Esophagus squamous epithelium (tissue), 5 donors: ENCODE measurements at regions not wholly inside any gene's neighbourhood (a gene's known extent, or its start where the extent isn't known, plus 50 kb on each side); places are given as distances from the start of the nearest gene placed in this dataset.

Experiments used
- DNase-seq: peaks from one replicate; lab custom pipeline; 2025; lab: John Stamatoyannopoulos, UW
- H3K27ac ChIP-seq, 4 donors: fragments of 200-600 bp; sonication (generic); one replicate each; pipeline ENCODE4 v1.5.1; 2016 to 2019; ENCODE audit warnings: mild to moderate bottlenecking in 1 of 4
- H3K27me3 ChIP-seq, 4 donors: fragments of 200-600 bp; sonication (generic); 1 replicate in 3 of 4; 2 replicates in 1 of 4; pipeline versions ENCODE4 v1.5.1 to v1.6.0; 2017 to 2021; ENCODE audit warnings: antibody characterized with exemption in 1 of 4
- H3K36me3 ChIP-seq, 3 donors: fragments of 200-600 bp; sonication (generic); one replicate each; pipeline ENCODE4 v1.5.1; 2016 to 2019
- H3K4me1 ChIP-seq, 3 donors: fragments of 200-600 bp; sonication (generic); one replicate each; pipeline ENCODE4 v1.5.1; 2017 to 2019
- H3K4me3 ChIP-seq, 4 donors: fragments of 200-600 bp; sonication (generic); 1 replicate in 3 of 4; 2 replicates in 1 of 4; pipeline ENCODE4 v1.5.1; 2016 to 2019; ENCODE audit warnings: mild to moderate bottlenecking in 2 of 4, moderate library complexity in 1 of 4
- H3K9me3 ChIP-seq, 3 donors: fragments of 200-600 bp; sonication (generic); one replicate each; pipeline ENCODE4 v1.5.1; 2016 to 2019
- POLR2A ChIP-seq, 4 donors: fragments of 450-650 bp; IDR thresholded peaks; one replicate each; pipeline ENCODE4 v1.6.1; 2017; ENCODE audit warnings: antibody characterized with exemption in 4 of 4, mild to moderate bottlenecking in 4 of 4, moderate library complexity in 3 of 4
- WGBS, 2 donors: methylation state at CpG; one replicate each; pipeline ENCODE4 v1.1.5; 2018; 5-methylcytosine and 5-hydroxymethylcytosine counted together
- intact Hi-C: fragments of 100-400 bp; cut with DNase I; formaldehyde crosslinking; loops from one replicate; pipeline ENCODE4 v1.15.0; 2022
- TF ChIP-seq, protein P1 (sequence below), 6 experiments: fragments of 450-650 bp in 4 of 6; fragments of 200-600 bp in 2 of 6; sonication (generic) in 2 of 6; IDR thresholded peaks; one replicate each; pipeline ENCODE4 v1.5.1; 2016 to 2019; ENCODE audit warnings: antibody characterized with exemption in 6 of 6, mild to moderate bottlenecking in 4 of 6, moderate library complexity in 4 of 6
- donor health status: DM: yes; HTN: yes; CAD: no.

GRCh38 chr4:12978310-12978709 is 505.8 kb downstream of the RAB28 start:
- no peak for TF ChIP-seq POLR2A (IDR thresholded peaks at IDR 0.05)
- TF ChIP-seq, protein P1, sequence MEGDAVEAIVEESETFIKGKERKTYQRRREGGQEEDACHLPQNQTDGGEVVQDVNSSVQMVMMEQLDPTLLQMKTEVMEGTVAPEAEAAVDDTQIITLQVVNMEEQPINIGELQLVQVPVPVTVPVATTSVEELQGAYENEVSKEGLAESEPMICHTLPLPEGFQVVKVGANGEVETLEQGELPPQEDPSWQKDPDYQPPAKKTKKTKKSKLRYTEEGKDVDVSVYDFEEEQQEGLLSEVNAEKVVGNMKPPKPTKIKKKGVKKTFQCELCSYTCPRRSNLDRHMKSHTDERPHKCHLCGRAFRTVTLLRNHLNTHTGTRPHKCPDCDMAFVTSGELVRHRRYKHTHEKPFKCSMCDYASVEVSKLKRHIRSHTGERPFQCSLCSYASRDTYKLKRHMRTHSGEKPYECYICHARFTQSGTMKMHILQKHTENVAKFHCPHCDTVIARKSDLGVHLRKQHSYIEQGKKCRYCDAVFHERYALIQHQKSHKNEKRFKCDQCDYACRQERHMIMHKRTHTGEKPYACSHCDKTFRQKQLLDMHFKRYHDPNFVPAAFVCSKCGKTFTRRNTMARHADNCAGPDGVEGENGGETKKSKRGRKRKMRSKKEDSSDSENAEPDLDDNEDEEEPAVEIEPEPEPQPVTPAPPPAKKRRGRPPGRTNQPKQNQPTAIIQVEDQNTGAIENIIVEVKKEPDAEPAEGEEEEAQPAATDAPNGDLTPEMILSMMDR (IDR thresholded peaks at IDR 0.05) = no peak
- intact Hi-C loops = no loop called here
- no peaks in the 10 kb centered on the region for H3K36me3 ChIP-seq
- H3K4me3 ChIP-seq = no peak overlapping the region
- no peaks in the 10 kb centered on the region for H3K27me3 ChIP-seq
- DNase-seq = no peak
- H3K4me1 ChIP-seq = no peaks in the 10 kb centered on the region
- H3K9me3 ChIP-seq = no peaks in the 10 kb centered on the region
- H3K27ac ChIP-seq = no peak overlapping the region

DNA sequence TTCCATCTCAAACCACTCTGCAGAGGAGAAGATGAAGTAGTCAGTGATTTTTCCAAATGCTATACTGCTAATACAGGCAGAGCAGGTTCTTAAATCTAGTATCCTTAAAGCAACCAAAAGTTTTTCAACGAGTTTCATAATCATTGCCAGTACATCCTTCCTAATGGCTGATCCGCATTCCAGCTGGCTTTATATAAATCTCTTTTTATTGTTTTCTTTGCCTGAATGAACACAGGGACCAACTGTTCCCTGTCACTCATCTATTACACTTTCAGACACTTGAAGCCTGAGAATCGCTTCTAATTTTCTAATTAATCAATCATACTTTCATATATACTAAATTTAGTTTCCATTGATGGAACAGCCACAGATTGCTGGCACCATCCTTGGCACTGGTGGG is 508.6 kb downstream of the RAB28 start:
- no peaks in the 10 kb centered on the region for H3K9me3 ChIP-seq
- no peak overlapping the region for H3K4me3 ChIP-seq
- intact Hi-C loops = no loop called here
- no peak for DNase-seq
- no peaks in the 10 kb centered on the region for H3K36me3 ChIP-seq
- H3K27me3 ChIP-seq = no peaks in the 10 kb centered on the region
- TF ChIP-seq, protein P1 (IDR thresholded peaks at IDR 0.05) = no peak
- TF ChIP-seq POLR2A (IDR thresholded peaks at IDR 0.05) = no peak
- H3K27ac ChIP-seq = no peak overlapping the region
- peaks cover 0 to 9% (median 0%) of the 10 kb centered on the region in 3 donors for H3K4me1 ChIP-seq
- 22 to 48% methylated on average over 3 of the region's 3 CpGs for WGBS, 2 donors

DNA sequence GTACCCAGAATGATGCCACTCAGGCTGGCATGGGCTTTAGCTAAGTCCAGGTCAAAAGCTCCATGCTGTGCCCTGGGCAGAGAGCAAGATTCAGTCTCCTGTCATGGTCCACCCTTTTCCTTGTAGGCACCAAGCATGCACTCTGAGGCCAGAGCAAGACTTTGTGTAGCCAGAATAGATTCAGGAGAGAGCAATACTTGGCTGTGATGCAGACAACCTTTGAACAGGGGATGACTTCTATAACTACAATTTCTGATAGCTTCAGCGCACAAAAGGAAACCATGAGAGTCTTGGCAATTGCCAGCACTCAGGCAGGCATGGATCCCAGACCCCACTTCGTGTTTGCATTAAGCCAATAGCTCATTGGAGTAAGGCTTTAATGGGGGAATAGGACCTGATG is 510.6 kb downstream of the RAB28 start:
- Histone ChIP-seq H3K4me3 (no peak overlapping the region), H3K27me3 (no peaks in the 10 kb centered on the region), H3K36me3 (no peaks in the 10 kb centered on the region), H3K9me3 (no peaks in the 10 kb centered on the region), H3K27ac (no peak overlapping the region), H3K4me1 (peaks cover 0 to 9% (median 0%) of the 10 kb centered on the region in 3 donors)
- TF ChIP-seq, protein P1 (IDR thresholded peaks at IDR 0.05) = no peak
- TF ChIP-seq POLR2A (IDR thresholded peaks at IDR 0.05) = no peak
- DNase-seq = no peak
- intact Hi-C loops = no loop called here
- WGBS, 2 donors = 72 to 83% methylated on average over 2 of the region's 2 CpGs

GRCh38 chr4:12968345-12968744 is 515.8 kb downstream of the RAB28 start:
- no peak overlapping the region for H3K27ac ChIP-seq
- intact Hi-C loops = no loop called here
- peaks cover 0 to 9% (median 0%) of the 10 kb centered on the region in 3 donors for H3K4me1 ChIP-seq
- TF ChIP-seq POLR2A (IDR thresholded peaks at IDR 0.05) = no peak
- TF ChIP-seq, protein P1 (IDR thresholded peaks at IDR 0.05) = no peak
- H3K9me3 ChIP-seq = no peaks in the 10 kb centered on the region
- H3K27me3 ChIP-seq = no peaks in the 10 kb centered on the region
- H3K36me3 ChIP-seq = no peaks in the 10 kb centered on the region
- H3K4me3 ChIP-seq = no peak overlapping the region
- 55 to 63% methylated on average over 4 of the region's 4 CpGs for WGBS, 2 donors
- DNase-seq = no peak

- Histone ChIP-seq H3K27me3 (no peaks in the 10 kb centered on the region), H3K4me1 (peaks cover 0 to 9% (median 0%) of the 10 kb centered on the region in 3 donors), H3K9me3 (no peaks in the 10 kb centered on the region), H3K27ac (no peak overlapping the region), H3K4me3 (no peak overlapping the region), H3K36me3 (no peaks in the 10 kb centered on the region)
- TF ChIP-seq, protein P1 (IDR thresholded peaks at IDR 0.05) = no peak
- TF ChIP-seq POLR2A (IDR thresholded peaks at IDR 0.05) = no peak
- intact Hi-C loops = no loop called here
- no peak for DNase-seq
- 74 to 79% methylated on average over 5 of the region's 5 CpGs for WGBS, 2 donors
Measured at GRCh38 chr4:12966726-12967125, 517.4 kb downstream of the RAB28 start.
